Heart left ventricle (tissue), 13 donors: ENCODE measurements at regions not wholly inside any gene's neighbourhood (a gene's known extent, or its start where the extent isn't known, plus 50 kb on each side); places are given as distances from the start of the nearest gene placed in this dataset.

Source experiments
- CTCF ChIP-seq, 12 donors: fragments of 200-600 bp; sonication (generic) in 4 of 12; IDR thresholded peaks; one replicate each; pipeline versions ENCODE4 v1.5.0 to v1.8.0; 2018 to 2022; ENCODE audit warnings: antibody characterized with exemption in 12 of 12, mild to moderate bottlenecking in 5 of 12
- POLR2A ChIP-seq, 2 donors: fragments of 450-650 bp; IDR thresholded peaks; one replicate each; pipeline ENCODE4 v1.6.1; 2017; ENCODE audit warnings: antibody characterized with exemption in 2 of 2, mild to moderate bottlenecking in 2 of 2, moderate library complexity in 2 of 2
- donor health status: ischemic (EF 13 %, LVEDD 7.1; RV severe dilation, severe dysfunction).
- donor health status: DM: no; HTN: yes; CAD: no.
- donor health status: DM: no; HTN: no; CAD: no.
- donor health status: ischemic (EF 25% LVEDD 6.9; RV normal size, moderate dysfunction).
- donor health status: ischemic (EF 25% LVEDD 5.7; RV mildly dilated, moderate dysfunction).
- donor health status: ischemic (EF 35%, LVEDD 5.7; RV mildly dilated, moderate dysfunction).
- donor health status: nonischemic (EF 11% LVEDD 7.7; RV severe dilation, severe dysfunction).
- donor health status: DM: yes; HTN: yes; CAD: no.
- donor health status: PGD.
- donor health status: ischemic (EF 29% LVEDD 5.4; RV normal size, mild dysfunction).
- donor health status: nonischemic (EF 23%, LVEDD 6.1; RV moderate dilation, normal function).

GRCh38 chr2:192480984-192481383 lies 286.3 kb upstream of the TMEFF2 start:
- TF ChIP-seq CTCF (IDR thresholded peaks at IDR 0.05) (no peak), POLR2A (IDR thresholded peaks at IDR 0.05) (no peak)
